CD4-positive, CD25-positive, alpha-beta regulatory T cell (primary cell): ENCODE measurements at regions not wholly inside any gene's neighbourhood (a gene's known extent, or its start where the extent isn't known, plus 50 kb on each side); places are given as distances from the start of the nearest gene placed in this dataset.

Experiments
- ATAC-seq, 2 donors: fragments of 150-1000 bp; cut with Tn5 transposase; one replicate each; pipeline ENCODE4 v1.10.0; 2021; ENCODE audit warnings: low read depth in 2 of 2, moderate number of reproducible peaks in 2 of 2, moderate library complexity in 1 of 2
- DNase-seq, 3 donors: peaks; one replicate each; pipeline versions ENCODE4 v3.0.0 to v3.0.0-alpha.2; 2012 to 2022; ENCODE audit warnings: mixed read lengths in 1 of 3
- H3K27ac ChIP-seq: one replicate; pipeline ENCODE4 v1.7.0; 2013; ENCODE audit warnings: mild to moderate bottlenecking, low read length; ENCODE audit not compliant: insufficient read depth, poor library complexity, severe bottlenecking
- H3K27me3 ChIP-seq: one replicate; pipeline ENCODE4 v1.7.0; 2013; ENCODE audit warnings: low read length; ENCODE audit not compliant: control insufficient read depth, insufficient read depth
- H3K36me3 ChIP-seq: one replicate; pipeline ENCODE4 v1.7.0; 2013; ENCODE audit warnings: mild to moderate bottlenecking, low read length, moderate library complexity; ENCODE audit not compliant: control insufficient read depth, insufficient read depth
- H3K4me1 ChIP-seq: 2 replicates; pipeline ENCODE4 v1.7.0; 2013; ENCODE audit warnings: mild to moderate bottlenecking, low read length; ENCODE audit not compliant: insufficient read depth, control insufficient read depth, poor library complexity, severe bottlenecking
- H3K4me3 ChIP-seq: one replicate; pipeline ENCODE4 v1.7.0; 2013; ENCODE audit warnings: low read depth, mild to moderate bottlenecking, low read length, moderate library complexity
- H3K9me3 ChIP-seq, 2 experiments: 1 replicate in 1 of 2; 2 replicates in 1 of 2; pipeline ENCODE4 v1.7.0; 2013; ENCODE audit warnings: low read length in 2 of 2, mild to moderate bottlenecking in 1 of 2, moderate library complexity in 1 of 2; ENCODE audit not compliant: control insufficient read depth in 2 of 2
- H3K27ac Mint-ChIP-seq, 3 donors: one replicate each; pipeline ENCODE4 v1.8.0; 2020 to 2022; ENCODE audit warnings: mild to moderate bottlenecking in 3 of 3, mixed read lengths in 3 of 3, moderate library complexity in 2 of 3
- H3K27me3 Mint-ChIP-seq: one replicate; pipeline ENCODE4 v1.8.0; 2022; ENCODE audit warnings: mild to moderate bottlenecking, mixed read lengths
- H3K36me3 Mint-ChIP-seq: one replicate; pipeline ENCODE4 v1.8.0; 2020; ENCODE audit warnings: mixed read lengths
- H3K4me1 Mint-ChIP-seq, 4 donors: one replicate each; pipeline ENCODE4 v1.8.0; 2020 to 2022; ENCODE audit warnings: mixed read lengths in 4 of 4, mild to moderate bottlenecking in 1 of 4
- H3K4me3 Mint-ChIP-seq, 4 donors: one replicate each; pipeline ENCODE4 v1.8.0; 2020 to 2022; ENCODE audit warnings: mild to moderate bottlenecking in 4 of 4, mixed read lengths in 4 of 4, moderate library complexity in 3 of 4
- H3K9me3 Mint-ChIP-seq, 7 donors: one replicate each; pipeline ENCODE4 v1.8.0; 2020 to 2022; ENCODE audit warnings: mixed read lengths in 7 of 7, mild to moderate bottlenecking in 3 of 7, moderate library complexity in 2 of 7

GRCh38 chr13:61700620-61701019 lies 285.0 kb upstream of the PCDH20 start:
- peaks cover 0 to 23% (median 4%) of the 10 kb centered on the region in 7 donors for H3K9me3 Mint-ChIP-seq
- H3K27ac ChIP-seq, result no peak overlapping the region
- H3K36me3 ChIP-seq, result no peaks in the 10 kb centered on the region
- H3K36me3 Mint-ChIP-seq, result no peaks in the 10 kb centered on the region
- DNase-seq (no peak), ATAC-seq (no peak)
- no peak overlapping the region for H3K27ac Mint-ChIP-seq
- no peak overlapping the region for H3K4me3 ChIP-seq
- no peaks in the 10 kb centered on the region for H3K27me3 Mint-ChIP-seq
- H3K4me1 Mint-ChIP-seq, result no peaks in the 10 kb centered on the region
- no peaks in the 10 kb centered on the region for H3K9me3 ChIP-seq
- no peaks in the 10 kb centered on the region for H3K4me1 ChIP-seq
- H3K27me3 ChIP-seq, result no peaks in the 10 kb centered on the region
- no peak overlapping the region for H3K4me3 Mint-ChIP-seq

GRCh38 chr13:61700181-61700580 lies 284.5 kb upstream of the PCDH20 start:
- H3K9me3 Mint-ChIP-seq, result peaks cover 0 to 23% (median 4%) of the 10 kb centered on the region in 7 donors

DNA sequence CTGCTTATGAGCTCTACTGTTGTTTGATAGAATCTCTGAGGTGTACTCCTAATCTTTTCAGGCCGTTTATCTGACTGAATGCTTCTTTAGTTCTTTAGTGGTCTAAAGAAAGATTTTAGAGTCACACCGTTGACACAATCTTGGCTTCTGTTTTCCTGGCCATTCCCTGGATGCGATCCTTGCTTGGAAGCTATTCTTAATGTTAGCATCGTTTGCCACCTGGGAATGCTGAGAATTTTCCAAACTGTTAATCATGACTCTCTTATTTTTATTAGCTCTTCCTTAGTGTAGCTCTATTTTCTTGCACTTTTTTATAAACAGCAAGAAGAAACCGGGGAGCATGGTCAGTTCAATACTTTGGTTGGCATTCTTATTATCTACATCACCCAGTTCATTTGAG lies 281.0 kb upstream of the PCDH20 start:
- Histone ChIP-seq H3K27ac (no peak overlapping the region), H3K9me3 (no peaks in the 10 kb centered on the region), H3K4me1 (no peaks in the 10 kb centered on the region), H3K36me3 (no peaks in the 10 kb centered on the region), H3K27me3 (no peaks in the 10 kb centered on the region), H3K4me3 (no peak overlapping the region)
- H3K36me3 Mint-ChIP-seq, result no peaks in the 10 kb centered on the region
- H3K4me3 Mint-ChIP-seq, result no peak overlapping the region
- no peak for DNase-seq
- no peak for ATAC-seq
- peaks cover 0 to 28% (median 2%) of the 10 kb centered on the region in 7 donors for H3K9me3 Mint-ChIP-seq
- no peaks in the 10 kb centered on the region for H3K27me3 Mint-ChIP-seq
- no peaks in the 10 kb centered on the region for H3K4me1 Mint-ChIP-seq
- no peak overlapping the region for H3K27ac Mint-ChIP-seq

More at GRCh38 chr13:61700181-61700580, 284.5 kb upstream of the PCDH20 start:
- H3K4me1 ChIP-seq, result no peaks in the 10 kb centered on the region
- no peaks in the 10 kb centered on the region for H3K9me3 ChIP-seq
- Mint-ChIP-seq H3K27me3 (no peaks in the 10 kb centered on the region), H3K27ac (no peak overlapping the region), H3K4me3 (no peak overlapping the region), H3K36me3 (no peaks in the 10 kb centered on the region), H3K4me1 (no peaks in the 10 kb centered on the region)
- H3K36me3 ChIP-seq, result no peaks in the 10 kb centered on the region
- DNase-seq (no peak), ATAC-seq (no peak)
- no peak overlapping the region for H3K27ac ChIP-seq
- no peak overlapping the region for H3K4me3 ChIP-seq
- H3K27me3 ChIP-seq, result no peaks in the 10 kb centered on the region

- Histone ChIP-seq H3K27me3 (no peaks in the 10 kb centered on the region), H3K4me3 (no peak overlapping the region), H3K4me1 (no peaks in the 10 kb centered on the region), H3K9me3 (no peaks in the 10 kb centered on the region), H3K36me3 (no peaks in the 10 kb centered on the region), H3K27ac (no peak overlapping the region)
- Mint-ChIP-seq H3K4me1 (no peaks in the 10 kb centered on the region), H3K4me3 (no peak overlapping the region), H3K27ac (no peak overlapping the region), H3K36me3 (no peaks in the 10 kb centered on the region), H3K9me3 (peaks cover 0 to 24% (median 1%) of the 10 kb centered on the region in 7 donors), H3K27me3 (no peaks in the 10 kb centered on the region)
- ATAC-seq, result no peak
- DNase-seq, result no peak
Measured at GRCh38 chr13:61695147-61695546, 279.5 kb upstream of the PCDH20 start.

DNA sequence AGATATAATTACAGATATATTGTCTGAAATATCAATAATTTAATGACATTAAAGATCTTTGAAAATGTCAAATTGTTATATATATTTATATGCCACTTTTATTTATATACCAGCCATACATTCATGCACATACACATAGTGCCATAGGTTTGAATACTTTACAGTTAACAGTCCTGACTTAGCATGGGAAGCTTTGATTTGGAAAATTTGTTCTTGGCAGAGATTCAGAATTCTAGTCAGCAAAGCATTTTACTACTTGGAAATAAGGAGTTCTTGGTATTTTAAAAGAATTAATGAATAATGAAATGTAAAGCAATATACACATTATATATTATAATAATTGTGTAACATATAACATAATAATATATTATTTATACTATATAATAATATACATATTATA lies 277.0 kb upstream of the PCDH20 start:
- H3K27me3 ChIP-seq, result no peaks in the 10 kb centered on the region
- H3K4me1 ChIP-seq, result no peaks in the 10 kb centered on the region
- H3K9me3 ChIP-seq, result no peaks in the 10 kb centered on the region
- H3K36me3 ChIP-seq, result no peaks in the 10 kb centered on the region
- H3K27ac ChIP-seq, result no peak overlapping the region
- Mint-ChIP-seq H3K9me3 (peaks cover 0 to 35% (median 4%) of the 10 kb centered on the region in 7 donors), H3K4me3 (no peak overlapping the region), H3K36me3 (no peaks in the 10 kb centered on the region), H3K4me1 (no peaks in the 10 kb centered on the region), H3K27ac (no peak overlapping the region), H3K27me3 (no peaks in the 10 kb centered on the region)
- ATAC-seq, result no peak
- no peak for DNase-seq
- H3K4me3 ChIP-seq, result no peak overlapping the region

DNA sequence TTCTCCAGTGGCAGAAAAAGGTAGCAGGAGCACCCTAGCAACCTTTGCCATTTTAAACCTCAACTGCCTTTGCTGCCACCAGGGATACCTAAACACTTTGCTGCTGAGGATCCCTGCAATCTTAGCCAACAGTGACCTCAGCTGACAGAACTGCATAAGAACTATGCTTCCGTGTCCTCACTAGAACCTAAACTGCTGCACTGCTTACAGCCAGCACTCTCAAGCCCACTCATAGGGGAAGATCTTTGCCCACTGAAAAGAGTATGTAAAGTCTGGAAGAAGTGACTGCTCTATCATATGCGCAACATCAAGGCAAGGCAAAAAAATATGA lies 270.0 kb upstream of the PCDH20 start:
- no peaks in the 10 kb centered on the region for H3K36me3 Mint-ChIP-seq
- Histone ChIP-seq H3K9me3 (peaks cover 0 to 9% of the 10 kb centered on the region in 2 experiments), H3K4me1 (no peaks in the 10 kb centered on the region), H3K27ac (no peak overlapping the region), H3K4me3 (no peak overlapping the region), H3K27me3 (no peaks in the 10 kb centered on the region), H3K36me3 (no peaks in the 10 kb centered on the region)
- H3K4me3 Mint-ChIP-seq, result no peak overlapping the region
- peaks cover 5 to 46% (median 15%) of the 10 kb centered on the region in 7 donors for H3K9me3 Mint-ChIP-seq
- no peaks in the 10 kb centered on the region for H3K27me3 Mint-ChIP-seq
- DNase-seq (no peak), ATAC-seq (no peak)
- H3K4me1 Mint-ChIP-seq, result no peaks in the 10 kb centered on the region
- no peak overlapping the region for H3K27ac Mint-ChIP-seq

GRCh38 chr13:61684976-61685681 lies 269.5 kb upstream of the PCDH20 start:
- no peak overlapping the region for H3K27ac Mint-ChIP-seq
- H3K4me3 Mint-ChIP-seq, result peak overlapping the region in 1 of 4 donors; percentile 63

GRCh38 chr13:61672756-61673155 lies 257.1 kb upstream of the PCDH20 start:
- DNase-seq (no peak), ATAC-seq (no peak)
- H3K27me3 ChIP-seq, result no peaks in the 10 kb centered on the region
- no peaks in the 10 kb centered on the region for H3K4me1 Mint-ChIP-seq
- no peaks in the 10 kb centered on the region for H3K36me3 Mint-ChIP-seq
- H3K9me3 Mint-ChIP-seq, result peaks cover 0 to 6% (median 3%) of the 10 kb centered on the region in 7 donors
- no peak overlapping the region for H3K27ac ChIP-seq
- no peaks in the 10 kb centered on the region for H3K4me1 ChIP-seq
- H3K36me3 ChIP-seq, result no peaks in the 10 kb centered on the region
- no peak overlapping the region for H3K4me3 Mint-ChIP-seq
- no peak overlapping the region for H3K27ac Mint-ChIP-seq
- peaks cover 1 to 3% of the 10 kb centered on the region in 2 experiments for H3K9me3 ChIP-seq
- H3K27me3 Mint-ChIP-seq, result no peaks in the 10 kb centered on the region
- no peak overlapping the region for H3K4me3 ChIP-seq

More at GRCh38 chr13:61684976-61685681, 269.5 kb upstream of the PCDH20 start:
- H3K4me3 ChIP-seq, result no peak overlapping the region
- H3K27ac ChIP-seq, result no peak overlapping the region
- Mint-ChIP-seq H3K27me3 (no peaks in the 10 kb centered on the region), H3K4me1 (no peaks in the 10 kb centered on the region), H3K36me3 (no peaks in the 10 kb centered on the region), H3K9me3 (peaks cover 5 to 47% (median 15%) of the 10 kb centered on the region in 7 donors)
- H3K9me3 ChIP-seq, result peaks cover 0 to 9% of the 10 kb centered on the region in 2 experiments
- ATAC-seq (no peak), DNase-seq (no peak)
- H3K27me3 ChIP-seq, result no peaks in the 10 kb centered on the region
- no peaks in the 10 kb centered on the region for H3K4me1 ChIP-seq
- no peaks in the 10 kb centered on the region for H3K36me3 ChIP-seq
